ENCODE measurements at regions not wholly inside any gene's neighbourhood (a gene's known extent, or its start where the extent isn't known, plus 50 kb on each side); places are given as distances from the start of the nearest gene placed in this dataset.

GRCh38 chr20:21017528-21018085 lies 88.6 kb downstream of the LINC00237 start:
- TF ChIP-seq HOXB5 (CRISPR knock-in tag; IDR thresholded peaks at IDR 0.05) (no peak), HDAC2 (IDR thresholded peaks at IDR 0.05) (no peak), PBX3 (IDR thresholded peaks at IDR 0.05) (no peak), CTCF (IDR thresholded peaks at IDR 0.05) (no peak), EP300 (IDR thresholded peaks at IDR 0.05) (no peak), HOXA7 (CRISPR knock-in tag; IDR thresholded peaks at IDR 0.05) (no peak), REST (IDR thresholded peaks at IDR 0.05) (no peak), MAFK (IDR thresholded peaks at IDR 0.05; ENCODE audit: partially characterized antibody) (no peak), ZNF302 (CRISPR knock-in tag; IDR thresholded peaks at IDR 0.05) (no peak), RFX5 (IDR thresholded peaks at IDR 0.05) (no peak), MYC (IDR thresholded peaks at IDR 0.05; ENCODE audit: borderline replicate concordance, low read length) (no peak), JUNB (IDR thresholded peaks at IDR 0.05) (no peak)
